ENCODE measurements at regions not wholly inside any gene's neighbourhood (a gene's known extent, or its start where the extent isn't known, plus 50 kb on each side); places are given as distances from the start of the nearest gene placed in this dataset.

DNA sequence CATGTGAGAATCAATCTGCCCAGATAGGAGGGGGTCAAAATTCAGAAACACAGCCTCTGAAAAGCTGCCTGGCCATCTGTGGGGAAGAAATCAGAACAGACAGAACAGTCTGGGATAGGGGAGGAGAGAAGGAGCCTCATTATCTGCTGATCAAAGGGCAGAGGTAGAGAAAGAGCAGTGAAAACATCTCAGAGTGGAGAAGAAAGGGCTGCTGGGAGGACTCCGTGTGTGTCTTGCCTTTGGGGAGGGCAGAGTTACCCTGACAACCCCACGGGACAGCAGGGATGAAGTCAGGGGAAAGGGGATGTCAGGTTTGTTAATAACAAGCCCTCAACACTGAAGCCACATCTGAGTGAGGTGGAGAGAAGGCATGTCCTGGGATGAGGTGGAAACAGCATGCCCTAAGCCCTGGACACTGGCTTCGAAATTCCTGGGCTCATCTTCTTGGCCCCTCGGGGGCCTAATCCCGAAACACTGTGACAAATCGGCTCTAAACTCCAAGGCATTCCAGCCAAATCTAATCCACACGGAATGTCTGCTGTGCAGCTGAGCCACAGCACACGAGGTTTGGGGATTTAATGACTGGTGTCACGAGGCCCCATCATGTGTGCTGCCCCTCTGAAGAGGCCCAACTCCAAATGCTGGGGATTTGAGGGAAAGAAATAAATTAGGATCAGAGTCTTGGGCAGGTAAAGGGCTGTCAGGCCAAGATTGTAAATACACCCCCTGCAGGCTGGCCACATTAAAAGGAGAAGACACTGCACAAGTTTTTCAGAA is 82.8 kb upstream of the FGFR2 start:
- no peak for DNase-seq (ENCODE audit: low read depth in 2 of 2)
- TF ChIP-seq, protein P1, sequence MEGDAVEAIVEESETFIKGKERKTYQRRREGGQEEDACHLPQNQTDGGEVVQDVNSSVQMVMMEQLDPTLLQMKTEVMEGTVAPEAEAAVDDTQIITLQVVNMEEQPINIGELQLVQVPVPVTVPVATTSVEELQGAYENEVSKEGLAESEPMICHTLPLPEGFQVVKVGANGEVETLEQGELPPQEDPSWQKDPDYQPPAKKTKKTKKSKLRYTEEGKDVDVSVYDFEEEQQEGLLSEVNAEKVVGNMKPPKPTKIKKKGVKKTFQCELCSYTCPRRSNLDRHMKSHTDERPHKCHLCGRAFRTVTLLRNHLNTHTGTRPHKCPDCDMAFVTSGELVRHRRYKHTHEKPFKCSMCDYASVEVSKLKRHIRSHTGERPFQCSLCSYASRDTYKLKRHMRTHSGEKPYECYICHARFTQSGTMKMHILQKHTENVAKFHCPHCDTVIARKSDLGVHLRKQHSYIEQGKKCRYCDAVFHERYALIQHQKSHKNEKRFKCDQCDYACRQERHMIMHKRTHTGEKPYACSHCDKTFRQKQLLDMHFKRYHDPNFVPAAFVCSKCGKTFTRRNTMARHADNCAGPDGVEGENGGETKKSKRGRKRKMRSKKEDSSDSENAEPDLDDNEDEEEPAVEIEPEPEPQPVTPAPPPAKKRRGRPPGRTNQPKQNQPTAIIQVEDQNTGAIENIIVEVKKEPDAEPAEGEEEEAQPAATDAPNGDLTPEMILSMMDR (IDR thresholded peaks at IDR 0.05; ENCODE audit: low read depth, low read length) = no peak
- H3K4me3 ChIP-seq (replicated peaks in 1 of 2; ENCODE audit: low read depth in 2 of 2, low read length in 2 of 2) = no peak overlapping the region

DNA sequence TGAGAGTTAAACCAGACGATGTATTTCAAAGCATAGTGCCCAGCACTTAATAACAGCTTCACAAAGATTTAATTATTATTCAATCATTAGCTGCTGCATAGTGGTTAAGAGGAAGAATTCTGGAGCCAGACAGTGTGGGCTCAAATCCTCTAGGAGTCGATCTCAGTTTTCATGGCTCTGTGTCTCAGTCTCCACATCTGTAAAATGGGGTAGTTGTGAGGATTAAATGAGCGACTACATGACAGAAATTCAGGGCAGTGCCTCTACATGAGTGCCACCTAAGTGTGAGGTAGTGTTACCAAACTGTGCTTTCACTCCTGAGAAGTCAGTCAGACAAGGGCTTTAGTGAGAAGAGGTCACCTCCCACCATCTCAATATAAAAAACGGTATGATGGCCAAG is 81.7 kb upstream of the FGFR2 start:
- no peak for DNase-seq (ENCODE audit: low read depth in 2 of 2)
- H3K4me3 ChIP-seq (replicated peaks in 1 of 2; ENCODE audit: low read depth in 2 of 2, low read length in 2 of 2) = no peak overlapping the region
- TF ChIP-seq, protein P1 (IDR thresholded peaks at IDR 0.05; ENCODE audit: low read depth, low read length) = no peak

DNA sequence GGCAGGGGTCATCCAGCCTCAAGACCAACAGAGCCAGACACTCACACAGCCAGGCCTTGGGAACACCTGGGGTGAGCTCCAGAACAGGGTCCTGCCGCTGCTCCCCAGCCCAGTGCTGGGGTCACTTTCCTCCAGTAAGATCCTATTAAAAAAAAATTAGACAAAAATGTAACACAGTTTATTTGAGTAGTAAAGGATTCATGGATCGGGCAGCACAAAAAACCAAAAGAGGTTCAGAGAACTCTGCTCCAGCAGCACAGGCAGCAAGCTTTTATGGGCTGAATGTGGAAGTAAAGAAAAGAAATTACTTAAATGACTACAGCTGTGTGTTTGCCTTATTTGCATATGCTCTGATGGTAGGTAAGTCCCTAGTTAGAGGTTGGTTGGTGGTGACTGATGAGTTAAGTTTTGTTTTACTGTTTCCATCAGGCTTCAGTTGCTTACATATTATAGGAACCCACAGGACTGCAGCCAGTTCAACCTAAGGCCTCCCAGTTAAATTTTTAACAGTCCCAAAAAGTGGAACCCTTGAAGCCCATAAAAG is 80.5 kb upstream of the FGFR2 start:
- H3K4me3 ChIP-seq (replicated peaks in 1 of 2; ENCODE audit: low read depth in 2 of 2, low read length in 2 of 2) = no peak overlapping the region
- DNase-seq (ENCODE audit: low read depth in 2 of 2) = no peak
- TF ChIP-seq, protein P1 (IDR thresholded peaks at IDR 0.05; ENCODE audit: low read depth, low read length) = no peak

DNA sequence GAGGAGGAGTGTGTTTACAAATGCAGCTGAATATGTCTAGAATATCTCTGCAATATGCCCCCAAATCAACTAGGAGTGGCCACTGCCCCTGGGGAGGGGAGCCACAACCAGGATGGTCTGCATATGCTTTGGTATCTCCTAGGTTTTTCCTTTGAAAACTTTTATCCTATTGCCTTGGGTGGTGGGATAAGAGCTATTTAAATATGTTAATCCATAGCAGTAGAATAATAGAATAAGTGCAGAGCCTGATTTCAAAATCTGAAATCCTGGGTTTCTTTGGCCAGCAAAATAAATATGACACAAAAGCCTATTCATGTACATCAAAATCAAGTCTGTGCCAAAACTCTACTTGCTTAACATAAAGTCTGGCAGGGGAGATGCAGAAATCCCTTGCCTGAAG is 79.6 kb upstream of the FGFR2 start:
- no peak for DNase-seq (ENCODE audit: low read depth in 2 of 2)
- TF ChIP-seq, protein P1 (IDR thresholded peaks at IDR 0.05; ENCODE audit: low read depth, low read length) = no peak
- no peak overlapping the region for H3K4me3 ChIP-seq (replicated peaks in 1 of 2; ENCODE audit: low read depth in 2 of 2, low read length in 2 of 2)

DNA sequence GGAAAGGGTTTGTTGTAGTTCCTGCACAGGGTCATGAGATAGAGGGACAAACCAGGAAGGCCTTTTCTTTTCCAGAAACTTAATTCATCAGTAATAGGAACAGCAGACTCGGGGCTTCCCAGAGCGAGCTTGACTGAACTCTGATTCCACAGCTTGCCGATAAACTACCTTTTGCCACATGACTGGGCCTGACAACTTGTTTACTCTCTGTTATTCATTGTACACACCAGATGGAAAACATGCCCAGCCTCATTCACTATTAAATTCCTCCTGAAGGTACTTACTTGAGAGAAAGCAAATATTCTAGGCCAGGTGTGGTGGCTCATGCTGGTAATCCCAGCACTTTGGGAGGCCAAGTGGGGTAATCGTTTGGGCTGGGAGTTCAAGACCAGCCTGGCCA is 77.1 kb upstream of the FGFR2 start:
- no peak for DNase-seq (ENCODE audit: low read depth in 2 of 2)
- TF ChIP-seq, protein P1 (IDR thresholded peaks at IDR 0.05; ENCODE audit: low read depth, low read length) = no peak
- H3K4me3 ChIP-seq (replicated peaks in 1 of 2; ENCODE audit: low read depth in 2 of 2, low read length in 2 of 2) = no peak overlapping the region

DNA sequence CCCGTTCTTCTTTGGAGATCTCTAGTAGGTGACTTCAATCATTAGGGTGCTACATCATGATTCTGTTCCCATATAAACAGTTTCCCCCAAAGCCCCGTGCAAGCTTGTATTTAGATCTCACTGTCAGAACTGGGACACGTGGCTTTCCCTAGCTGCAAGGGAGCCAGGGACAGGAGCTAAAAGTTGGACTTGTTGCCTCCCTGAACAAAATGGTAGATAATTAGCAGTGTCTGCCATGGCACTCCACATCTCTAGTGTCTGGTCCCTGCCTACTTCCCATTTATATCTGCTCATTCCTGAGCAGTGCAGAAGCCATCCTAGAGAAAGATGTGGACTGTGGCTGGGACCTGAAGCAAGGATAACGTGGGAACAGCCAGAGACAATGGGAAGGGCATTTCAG is 76.6 kb upstream of the FGFR2 start:
- DNase-seq (ENCODE audit: low read depth in 2 of 2) = no peak
- H3K4me3 ChIP-seq (replicated peaks in 1 of 2; ENCODE audit: low read depth in 2 of 2, low read length in 2 of 2) = no peak overlapping the region
- TF ChIP-seq, protein P1 (IDR thresholded peaks at IDR 0.05; ENCODE audit: low read depth, low read length) = no peak

Measured in cardiac fibroblast (primary cell).